GM21717 (cell line): ENCODE measurements at regions not wholly inside any gene's neighbourhood (a gene's known extent, or its start where the extent isn't known, plus 50 kb on each side); places are given as distances from the start of the nearest gene placed in this dataset.
"Not testable (repeated sequence)": the region's sequence is repeated elsewhere in the genome, so short reads cannot be mapped to it uniquely, and the experiment has no call there.

Experiments
- ATAC-seq: cut with Tn5 transposase; IDR thresholded peaks from one replicate; pipeline ENCODE4 v1.9.1; 2021; ENCODE audit warnings: mild to moderate bottlenecking, moderate library complexity; ENCODE audit not compliant: unreplicated experiment

- ATAC-seq, result no peak
These were observed 93.7 kb downstream of the OAT start for GRCh38 chr10:124324856-124325632.

- ATAC-seq, result no peak
These were observed 94.3 kb downstream of the OAT start for GRCh38 chr10:124324451-124324850.

GRCh38 chr10:124323806-124324205, 94.9 kb downstream of the OAT start:
- no peak for ATAC-seq

GRCh38 chr10:124323111-124323725, 95.5 kb downstream of the OAT start:
- no peak for ATAC-seq

- ATAC-seq, result no peak
These were observed 96.3 kb downstream of the OAT start for GRCh38 chr10:124322191-124322980.

- no peak for ATAC-seq
These were observed 97.2 kb downstream of the OAT start for GRCh38 chr10:124321433-124322089.

- no peak for ATAC-seq
These were observed 97.8 kb downstream of the OAT start for GRCh38 chr10:124320778-124321432.

- no peak for ATAC-seq
These were observed 98.8 kb downstream of the OAT start for GRCh38 chr10:124319926-124320391.

GRCh38 chr10:124319520-124319919, 99.2 kb downstream of the OAT start:
- ATAC-seq, result not testable (repeated sequence)

GRCh38 chr10:124318811-124319210, 99.9 kb downstream of the OAT start:
- no peak for ATAC-seq

GRCh38 chr10:124318076-124318475, 100.6 kb downstream of the OAT start:
- ATAC-seq, result no peak

GRCh38 chr10:124316326-124316725, 102.4 kb downstream of the OAT start:
- no peak for ATAC-seq

- no peak for ATAC-seq
These were observed 103.0 kb downstream of the OAT start for GRCh38 chr10:124315591-124316270.

GRCh38 chr10:124313374-124313773, 105.3 kb downstream of the OAT start:
- ATAC-seq, result no peak

GRCh38 chr10:124308811-124309210, 109.9 kb downstream of the OAT start:
- no peak for ATAC-seq

- ATAC-seq, result no peak
These were observed 110.6 kb downstream of the OAT start for GRCh38 chr10:124308056-124308645.

- no peak for ATAC-seq
These were observed 111.1 kb downstream of the OAT start for GRCh38 chr10:124307591-124307990.

- no peak for ATAC-seq
These were observed 111.8 kb downstream of the OAT start for GRCh38 chr10:124306922-124307371.

- no peak for ATAC-seq
These were observed 112.2 kb downstream of the OAT start for GRCh38 chr10:124306520-124306919.

- ATAC-seq, result no peak
These were observed 112.7 kb downstream of the OAT start for GRCh38 chr10:124305984-124306383.
